Right lobe of liver (tissue), 6 donors: ENCODE measurements at regions not wholly inside any gene's neighbourhood (a gene's known extent, or its start where the extent isn't known, plus 50 kb on each side); places are given as distances from the start of the nearest gene placed in this dataset.

Source experiments
- ATAC-seq, 4 donors: fragments of 200-7000 bp; cut with Tn5 transposase; one replicate each; pipeline ENCODE4 v1.9.1; 2020; ENCODE audit warnings: mild to moderate bottlenecking in 4 of 4, moderate library complexity in 4 of 4
- DNase-seq, 3 donors: peaks; one replicate each; pipeline ENCODE4 v3.0.0-alpha.2; 2020
- H3K27ac ChIP-seq, 3 donors: fragments of 200-600 bp; one replicate each; pipeline ENCODE4 v1.8.0; 2022
- H3K27me3 ChIP-seq, 2 donors: fragments of 200-600 bp; one replicate each; pipeline ENCODE4 v1.8.0; 2022
- H3K36me3 ChIP-seq, 4 donors: fragments of 200-600 bp; sonication (generic) in 1 of 4; one replicate each; pipeline versions ENCODE4 v1.5.1 to v1.8.0; 2017 to 2022; ENCODE audit warnings: control low read depth in 1 of 4
- H3K4me1 ChIP-seq, 4 donors: fragments of 200-600 bp; sonication (generic) in 1 of 4; one replicate each; pipeline versions ENCODE4 v1.5.1 to v1.8.0; 2017 to 2022; ENCODE audit warnings: control low read depth in 1 of 4
- H3K4me3 ChIP-seq, 3 donors: fragments of 200-600 bp; one replicate each; pipeline ENCODE4 v1.8.0; 2022
- H3K9me3 ChIP-seq, 4 donors: fragments of 200-600 bp; sonication (generic) in 1 of 4; one replicate each; pipeline versions ENCODE4 v1.5.1 to v1.8.0; 2017 to 2022; ENCODE audit warnings: control low read depth in 1 of 4
- POLR2A ChIP-seq: fragments of 450-650 bp; IDR thresholded peaks from one replicate; pipeline ENCODE4 v1.6.1; 2017; ENCODE audit warnings: antibody characterized with exemption, mild to moderate bottlenecking
- WGBS: methylation state at CpG from one replicate; pipeline ENCODE4 v1.1.6; 2018; ENCODE audit warnings: low coverage, low lambda C conversion rate; ENCODE audit not compliant: insufficient coverage; ENCODE audit errors: missing lambda C conversion rate; 5-methylcytosine and 5-hydroxymethylcytosine counted together
- intact Hi-C, 2 donors: fragments of 100-400 bp; cut with DNase I; formaldehyde crosslinking; loops; one replicate each; pipeline versions ENCODE4 v1.11.2 to v1.14.1; 2022
- TF ChIP-seq, protein P1 (sequence below), 4 donors: fragments of 200-600 bp in 3 of 4; fragments of 450-650 bp in 1 of 4; IDR thresholded peaks; one replicate each; pipeline versions ENCODE4 v1.5.1 to v1.8.0; 2016 to 2022; ENCODE audit warnings: antibody characterized with exemption in 4 of 4, mild to moderate bottlenecking in 2 of 4
- donor health status: DM: no; HTN: yes; CAD: no.
- donor health status: DM: no; HTN: no; CAD: no.
- donor health status: DM: no; HTN: no; CAD: no.
- donor health status: DM: no; HTN: yes; CAD: no.
- donor health status: DM: no; HTN: yes; CAD: no.

DNA sequence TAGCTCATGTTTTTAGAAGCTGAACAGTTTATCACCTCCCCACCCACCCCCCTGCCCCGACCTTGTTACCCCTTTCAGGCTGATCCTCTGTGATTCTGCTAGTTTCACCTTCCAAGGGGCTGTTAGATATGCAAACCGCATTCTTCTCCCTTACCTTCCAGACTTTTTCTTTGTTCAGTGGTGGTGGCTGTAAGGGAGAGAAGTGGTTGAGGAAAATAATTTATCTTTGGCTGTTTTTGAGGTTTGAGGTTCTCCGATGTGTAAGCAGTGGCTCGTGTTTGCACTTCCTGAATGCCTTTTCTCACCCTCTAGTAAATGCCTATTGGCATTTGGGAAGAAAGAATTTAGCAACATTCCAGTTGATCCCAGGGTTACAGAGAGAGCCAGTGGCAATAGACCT is 69.4 kb upstream of the KCNG1 start:
- Histone ChIP-seq H3K4me3 (no peak overlapping the region), H3K27ac (no peak overlapping the region), H3K9me3 (no peaks in the 10 kb centered on the region), H3K36me3 (no peaks in the 10 kb centered on the region), H3K27me3 (peaks cover 0 to 5% of the 10 kb centered on the region in 2 donors), H3K4me1 (no peaks in the 10 kb centered on the region)
- no peak for TF ChIP-seq POLR2A
- TF ChIP-seq, protein P1, sequence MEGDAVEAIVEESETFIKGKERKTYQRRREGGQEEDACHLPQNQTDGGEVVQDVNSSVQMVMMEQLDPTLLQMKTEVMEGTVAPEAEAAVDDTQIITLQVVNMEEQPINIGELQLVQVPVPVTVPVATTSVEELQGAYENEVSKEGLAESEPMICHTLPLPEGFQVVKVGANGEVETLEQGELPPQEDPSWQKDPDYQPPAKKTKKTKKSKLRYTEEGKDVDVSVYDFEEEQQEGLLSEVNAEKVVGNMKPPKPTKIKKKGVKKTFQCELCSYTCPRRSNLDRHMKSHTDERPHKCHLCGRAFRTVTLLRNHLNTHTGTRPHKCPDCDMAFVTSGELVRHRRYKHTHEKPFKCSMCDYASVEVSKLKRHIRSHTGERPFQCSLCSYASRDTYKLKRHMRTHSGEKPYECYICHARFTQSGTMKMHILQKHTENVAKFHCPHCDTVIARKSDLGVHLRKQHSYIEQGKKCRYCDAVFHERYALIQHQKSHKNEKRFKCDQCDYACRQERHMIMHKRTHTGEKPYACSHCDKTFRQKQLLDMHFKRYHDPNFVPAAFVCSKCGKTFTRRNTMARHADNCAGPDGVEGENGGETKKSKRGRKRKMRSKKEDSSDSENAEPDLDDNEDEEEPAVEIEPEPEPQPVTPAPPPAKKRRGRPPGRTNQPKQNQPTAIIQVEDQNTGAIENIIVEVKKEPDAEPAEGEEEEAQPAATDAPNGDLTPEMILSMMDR (IDR thresholded peaks at IDR 0.05), result no peak
- DNase-seq (no peak), ATAC-seq (no peak)
- WGBS, result 4% methylated on average over 4 of the region's 4 CpGs
- intact Hi-C loops, result no loop called here

DNA sequence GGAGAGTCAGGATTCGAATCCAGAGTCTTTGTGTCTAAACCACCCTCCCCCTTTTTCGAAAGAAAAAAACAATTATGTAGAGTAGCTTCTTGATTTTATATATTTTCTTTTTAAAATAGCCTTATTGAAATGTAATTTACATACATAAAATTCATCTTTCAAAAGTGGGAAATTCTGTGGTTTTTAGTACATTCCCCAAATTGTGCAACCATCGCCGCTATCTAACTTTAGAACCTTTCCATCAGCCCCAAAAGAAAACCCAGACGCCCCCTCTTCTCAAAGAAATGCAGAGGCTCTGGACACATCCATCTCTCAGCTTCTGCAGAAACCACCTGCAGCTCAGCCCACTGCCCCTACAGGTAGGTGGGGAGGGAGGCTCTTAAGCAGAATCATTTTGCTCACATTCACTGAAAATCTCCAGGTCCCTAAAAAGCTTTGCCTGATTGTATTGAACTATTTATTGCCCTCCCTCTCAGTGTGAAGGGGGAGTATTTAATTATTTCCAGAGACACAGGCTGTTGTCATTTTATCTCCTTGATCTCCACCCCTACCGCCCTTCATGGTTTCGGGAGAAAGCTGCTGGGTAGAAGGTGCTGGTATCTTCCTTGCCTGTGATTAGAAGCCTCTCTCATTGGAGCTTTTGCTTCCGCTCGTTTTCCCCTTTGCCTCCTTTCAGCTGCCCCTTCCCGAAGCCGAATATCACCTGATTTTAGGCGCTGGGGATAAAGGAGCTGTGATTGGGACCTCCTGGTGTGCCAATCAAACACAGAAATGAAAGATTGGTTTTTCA is 68.7 kb upstream of the KCNG1 start:
- Histone ChIP-seq H3K27ac (no peak overlapping the region), H3K27me3 (peaks cover 0 to 5% of the 10 kb centered on the region in 2 donors), H3K4me1 (no peaks in the 10 kb centered on the region), H3K9me3 (no peaks in the 10 kb centered on the region), H3K4me3 (no peak overlapping the region), H3K36me3 (no peaks in the 10 kb centered on the region)
- DNase-seq (no peak), ATAC-seq (no peak)
- TF ChIP-seq, protein P1 (IDR thresholded peaks at IDR 0.05), result no peak
- TF ChIP-seq POLR2A, result no peak
- WGBS, result 17% methylated on average over 12 of the region's 12 CpGs
- intact Hi-C loops, result no loop called here

DNA sequence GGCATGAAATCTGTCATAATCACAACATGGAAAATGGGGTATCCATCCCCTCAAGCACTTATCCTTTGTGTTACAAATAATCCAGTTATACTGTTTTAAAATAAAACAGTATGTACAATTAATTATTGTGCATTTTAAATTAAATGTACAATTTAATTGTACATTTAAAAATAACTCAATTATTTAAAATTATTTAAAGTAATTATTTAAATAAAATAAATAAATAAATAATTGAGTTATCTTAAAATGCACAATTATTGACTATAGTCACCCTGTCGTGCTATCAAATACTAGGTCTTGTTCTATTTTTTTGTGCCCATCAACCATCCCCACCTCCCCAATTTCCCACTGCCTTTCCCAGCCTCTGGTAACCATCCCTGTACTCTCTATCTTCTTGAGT is 66.9 kb upstream of the KCNG1 start:
- DNase-seq (no peak), ATAC-seq (no peak)
- Histone ChIP-seq H3K27me3 (peaks cover 0 to 5% of the 10 kb centered on the region in 2 donors), H3K4me3 (no peak overlapping the region), H3K9me3 (no peaks in the 10 kb centered on the region), H3K36me3 (no peaks in the 10 kb centered on the region), H3K4me1 (no peaks in the 10 kb centered on the region), H3K27ac (no peak overlapping the region)
- 31% methylated on average over 1 of the region's 1 CpG for WGBS
- intact Hi-C loops, result no loop called here
- TF ChIP-seq, protein P1 (IDR thresholded peaks at IDR 0.05), result no peak
- no peak for TF ChIP-seq POLR2A

DNA sequence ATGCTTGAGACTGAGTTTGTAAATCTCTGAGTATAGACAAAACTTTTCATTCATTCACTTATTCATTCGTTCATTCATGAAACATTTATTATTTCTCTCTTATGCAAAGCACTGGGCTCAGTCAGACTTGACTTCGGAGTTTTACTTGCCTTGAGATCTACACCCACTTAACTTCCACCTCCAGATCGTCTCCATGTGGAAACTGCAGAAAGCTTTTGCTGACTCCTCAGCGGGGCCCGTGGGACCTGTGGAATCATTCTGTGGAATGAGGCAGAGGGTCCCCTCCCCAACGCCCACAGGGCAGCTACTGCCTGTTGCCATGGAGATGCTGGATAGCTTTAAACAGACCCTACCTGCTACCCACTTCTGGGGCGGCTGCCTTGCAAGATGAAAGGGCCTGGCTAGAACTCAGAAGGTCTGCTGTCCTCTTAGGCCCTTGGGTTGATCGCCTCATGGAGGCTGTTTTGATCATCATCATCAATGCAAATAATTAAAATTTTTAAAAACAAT is 66.4 kb upstream of the KCNG1 start:
- H3K4me1 ChIP-seq, result no peaks in the 10 kb centered on the region
- H3K9me3 ChIP-seq, result no peaks in the 10 kb centered on the region
- H3K4me3 ChIP-seq, result no peak overlapping the region
- intact Hi-C loops, result no loop called here
- 58% methylated on average over 7 of the region's 8 CpGs for WGBS
- DNase-seq (no peak), ATAC-seq (no peak)
- TF ChIP-seq, protein P1 (IDR thresholded peaks at IDR 0.05), result no peak
- TF ChIP-seq POLR2A, result no peak
- H3K27me3 ChIP-seq, result peaks cover 0 to 5% of the 10 kb centered on the region in 2 donors
- H3K36me3 ChIP-seq, result no peaks in the 10 kb centered on the region
- H3K27ac ChIP-seq, result no peak overlapping the region
